Fibroblast of lung (primary cell): ENCODE measurements at regions not wholly inside any gene's neighbourhood (a gene's known extent, or its start where the extent isn't known, plus 50 kb on each side); places are given as distances from the start of the nearest gene placed in this dataset.
A peak's percentile ranks its signal among the peaks of the same experiment; 100 is the strongest.

Experiments
- DNase-seq, 2 donors: peaks; one replicate each; pipeline versions ENCODE4 v3.0.0 to v3.0.0-alpha.2; 2010; ENCODE audit warnings: low read depth in 2 of 2
- H2AFZ ChIP-seq: 2 replicates; pipeline ENCODE4 v1.5.1; 2012; ENCODE audit warnings: low read length, control low read depth, inconsistent platforms
- H3K27ac ChIP-seq: 2 replicates; pipeline ENCODE4 v1.5.1; 2011; ENCODE audit warnings: low read length, control low read depth; ENCODE audit not compliant: insufficient read depth
- H3K27me3 ChIP-seq: 2 replicates; pipeline ENCODE4 v1.5.1; 2011; ENCODE audit warnings: mild to moderate bottlenecking, low read length; ENCODE audit not compliant: control insufficient read depth, insufficient read depth
- H3K36me3 ChIP-seq: 2 replicates; pipeline ENCODE4 v1.5.1; 2011; ENCODE audit warnings: low read length; ENCODE audit not compliant: control insufficient read depth, insufficient read depth
- H3K4me1 ChIP-seq: 2 replicates; pipeline ENCODE4 v1.5.1; 2011; ENCODE audit warnings: low read length; ENCODE audit not compliant: control insufficient read depth, insufficient read depth; ENCODE audit errors: extremely low read depth
- H3K4me2 ChIP-seq: 2 replicates; pipeline ENCODE4 v1.5.1; 2011; ENCODE audit warnings: low read length, control low read depth; ENCODE audit not compliant: insufficient read depth; ENCODE audit errors: extremely low read depth
- H3K4me3 ChIP-seq, 4 experiments: fragments of 200-600 bp in 1 of 4; sonication (generic) in 1 of 4; replicated peaks in 1 of 4; 2 replicates each; pipeline ENCODE4 v1.5.1; 2011 to 2016; ENCODE audit warnings: low read length in 4 of 4, low read depth in 3 of 4, mild to moderate bottlenecking in 3 of 4, control low read depth in 2 of 4, inconsistent platforms in 1 of 4, mixed read lengths in 1 of 4; ENCODE audit not compliant: insufficient read depth in 1 of 4; ENCODE audit errors: control extremely low read depth in 1 of 4
- H3K79me2 ChIP-seq: 2 replicates; pipeline ENCODE4 v1.5.1; 2012; ENCODE audit warnings: mild to moderate bottlenecking, low read length, inconsistent platforms; ENCODE audit not compliant: control insufficient read depth, insufficient read depth
- H3K9ac ChIP-seq: 2 replicates; pipeline ENCODE4 v1.5.1; 2011; ENCODE audit warnings: mild to moderate bottlenecking, low read length, control low read depth; ENCODE audit not compliant: insufficient read depth
- H3K9me3 ChIP-seq: 2 replicates; pipeline ENCODE4 v1.5.1; 2012; ENCODE audit warnings: low read depth, low read length; ENCODE audit not compliant: control insufficient read depth, insufficient read depth
- H4K20me1 ChIP-seq: 2 replicates; pipeline ENCODE4 v1.5.1; 2011; ENCODE audit warnings: low read length; ENCODE audit not compliant: control insufficient read depth, insufficient read depth; ENCODE audit errors: extremely low read depth
- EZH2 ChIP-seq: IDR thresholded peaks from 2 replicates; pipeline ENCODE4 v1.5.1; 2012; ENCODE audit warnings: low read length, control low read depth, mild to moderate bottlenecking; ENCODE audit errors: missing control alignments
- TF ChIP-seq, protein P1 (sequence below), 2 donors: IDR thresholded peaks in 1 of 2; conservative IDR thresholded peaks in 1 of 2; 1 replicate in 1 of 2; 2 replicates in 1 of 2; pipeline ENCODE4 v1.5.1; 2011 to 2012; ENCODE audit warnings: low read length in 2 of 2, control low read depth in 1 of 2, inconsistent platforms in 1 of 2, low read depth in 1 of 2, mild to moderate bottlenecking in 1 of 2

- no peak overlapping the region for H3K27ac ChIP-seq
- H3K9ac ChIP-seq = no peak overlapping the region
- H2AFZ ChIP-seq = no peak overlapping the region
- DNase-seq = no peak
- no peaks in the 10 kb centered on the region for H3K36me3 ChIP-seq
- H3K79me2 ChIP-seq = no peaks in the 10 kb centered on the region
- H3K4me2 ChIP-seq = no peak overlapping the region
- no peaks in the 10 kb centered on the region for H3K9me3 ChIP-seq
- H3K4me3 ChIP-seq = no peak overlapping the region
- H3K4me1 ChIP-seq = no peaks in the 10 kb centered on the region
- no peaks in the 10 kb centered on the region for H4K20me1 ChIP-seq
- peaks cover 4% of the 10 kb centered on the region for H3K27me3 ChIP-seq
- TF ChIP-seq, protein P1, sequence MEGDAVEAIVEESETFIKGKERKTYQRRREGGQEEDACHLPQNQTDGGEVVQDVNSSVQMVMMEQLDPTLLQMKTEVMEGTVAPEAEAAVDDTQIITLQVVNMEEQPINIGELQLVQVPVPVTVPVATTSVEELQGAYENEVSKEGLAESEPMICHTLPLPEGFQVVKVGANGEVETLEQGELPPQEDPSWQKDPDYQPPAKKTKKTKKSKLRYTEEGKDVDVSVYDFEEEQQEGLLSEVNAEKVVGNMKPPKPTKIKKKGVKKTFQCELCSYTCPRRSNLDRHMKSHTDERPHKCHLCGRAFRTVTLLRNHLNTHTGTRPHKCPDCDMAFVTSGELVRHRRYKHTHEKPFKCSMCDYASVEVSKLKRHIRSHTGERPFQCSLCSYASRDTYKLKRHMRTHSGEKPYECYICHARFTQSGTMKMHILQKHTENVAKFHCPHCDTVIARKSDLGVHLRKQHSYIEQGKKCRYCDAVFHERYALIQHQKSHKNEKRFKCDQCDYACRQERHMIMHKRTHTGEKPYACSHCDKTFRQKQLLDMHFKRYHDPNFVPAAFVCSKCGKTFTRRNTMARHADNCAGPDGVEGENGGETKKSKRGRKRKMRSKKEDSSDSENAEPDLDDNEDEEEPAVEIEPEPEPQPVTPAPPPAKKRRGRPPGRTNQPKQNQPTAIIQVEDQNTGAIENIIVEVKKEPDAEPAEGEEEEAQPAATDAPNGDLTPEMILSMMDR (conservative IDR thresholded peaks at IDR 0.05 in 1 of 2, IDR thresholded peaks at IDR 0.05 in 1 of 2; ENCODE audit: low read depth in 1 of 2, low read length in 2 of 2) = no peak
- TF ChIP-seq EZH2 = no peak
Observed at GRCh38 chr10:34920578-34920977, 105.5 kb upstream of the PARD3 start.

DNA sequence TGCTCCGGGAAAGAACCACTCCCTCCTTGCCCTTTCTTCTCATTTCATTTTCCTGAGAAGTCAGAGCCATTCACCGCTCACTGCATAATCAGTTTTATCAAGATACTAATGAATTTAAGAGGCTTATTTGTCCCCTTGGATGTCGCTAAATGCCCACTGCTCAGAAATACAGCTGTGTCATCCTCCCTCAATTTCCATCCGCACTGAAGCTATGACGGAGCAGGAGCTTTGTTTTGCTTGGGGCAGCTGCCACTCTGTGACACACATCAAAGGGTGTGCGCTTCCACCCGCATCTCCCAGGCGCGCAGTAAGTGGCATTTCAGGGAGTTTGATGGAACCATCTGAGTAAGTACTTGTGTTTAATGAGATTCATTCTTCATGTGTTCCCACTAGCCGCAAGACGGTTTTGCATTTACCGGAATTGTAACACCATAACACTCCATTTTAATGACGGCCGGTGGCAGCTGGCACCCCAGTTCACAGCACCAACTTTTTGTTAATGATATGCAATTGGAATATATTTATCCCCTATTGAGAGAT lies 103.8 kb upstream of the PARD3 start:
- Histone ChIP-seq H2AFZ (no peak overlapping the region), H4K20me1 (no peaks in the 10 kb centered on the region), H3K27ac (no peak overlapping the region), H3K4me2 (no peak overlapping the region), H3K9me3 (no peaks in the 10 kb centered on the region), H3K27me3 (peaks cover 4% of the 10 kb centered on the region), H3K79me2 (no peaks in the 10 kb centered on the region), H3K9ac (no peak overlapping the region), H3K36me3 (no peaks in the 10 kb centered on the region), H3K4me3 (no peak overlapping the region), H3K4me1 (no peaks in the 10 kb centered on the region)
- peak in 1 of 2 donors; percentile 41 for DNase-seq
- TF ChIP-seq, protein P1 (conservative IDR thresholded peaks at IDR 0.05 in 1 of 2, IDR thresholded peaks at IDR 0.05 in 1 of 2; ENCODE audit: low read depth in 1 of 2, low read length in 2 of 2) = no peak
- TF ChIP-seq EZH2 = no peak

DNA sequence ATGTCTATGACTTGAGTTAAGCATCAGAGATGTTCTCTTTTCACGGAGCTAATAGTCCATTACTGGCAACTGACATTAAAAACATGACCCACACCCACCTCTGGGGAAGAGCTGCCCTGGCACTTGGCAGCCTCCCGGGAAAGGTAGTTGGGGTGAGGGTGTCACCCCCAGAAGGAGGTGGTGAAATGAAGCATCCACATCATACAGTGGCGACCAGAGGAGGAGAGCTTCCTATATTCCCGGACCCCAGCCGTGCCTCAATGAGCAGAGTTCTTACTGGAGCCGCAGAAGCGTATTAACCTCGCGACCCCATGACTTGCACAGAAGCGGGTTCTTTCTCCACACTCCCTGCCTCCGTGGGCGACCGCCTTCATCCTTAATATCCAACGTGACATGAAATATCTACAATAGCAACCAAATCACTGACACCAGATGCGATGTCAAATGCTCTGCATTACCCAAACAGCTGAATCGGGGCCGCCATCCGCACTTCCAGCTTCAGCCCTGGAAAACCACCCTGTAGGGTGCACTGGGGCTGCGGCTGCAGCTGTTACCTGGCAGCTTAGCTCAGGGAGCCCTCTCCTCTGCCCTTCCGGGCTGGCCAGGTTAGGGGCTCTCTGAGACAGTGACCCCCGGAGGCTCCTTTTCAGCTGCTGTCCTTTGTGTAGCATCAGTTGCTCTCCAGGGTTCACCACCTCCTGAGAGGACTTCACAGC lies 103.1 kb upstream of the PARD3 start:
- no peak for TF ChIP-seq EZH2
- TF ChIP-seq, protein P1 (conservative IDR thresholded peaks at IDR 0.05 in 1 of 2, IDR thresholded peaks at IDR 0.05 in 1 of 2; ENCODE audit: low read depth in 1 of 2, low read length in 2 of 2) = no peak
- Histone ChIP-seq H3K4me2 (no peak overlapping the region), H3K4me1 (no peaks in the 10 kb centered on the region), H2AFZ (no peak overlapping the region), H3K9me3 (no peaks in the 10 kb centered on the region), H3K9ac (no peak overlapping the region), H3K36me3 (no peaks in the 10 kb centered on the region), H4K20me1 (no peaks in the 10 kb centered on the region), H3K27ac (no peak overlapping the region), H3K79me2 (no peaks in the 10 kb centered on the region), H3K27me3 (peaks cover 4% of the 10 kb centered on the region), H3K4me3 (no peak overlapping the region)
- DNase-seq = no peak
